Upper lobe of left lung (tissue), 4 donors: ENCODE measurements at regions not wholly inside any gene's neighbourhood (a gene's known extent, or its start where the extent isn't known, plus 50 kb on each side); places are given as distances from the start of the nearest gene placed in this dataset.

Source experiments
- POLR2A ChIP-seq, 4 donors: fragments of 450-650 bp; IDR thresholded peaks; one replicate each; pipeline ENCODE4 v1.5.1; 2016 to 2017; ENCODE audit warnings: antibody characterized with exemption in 4 of 4, mild to moderate bottlenecking in 2 of 4
- TF ChIP-seq, protein P1 (sequence below), 6 experiments: fragments of 450-650 bp in 4 of 6; fragments of 200-600 bp in 2 of 6; sonication (generic) in 2 of 6; IDR thresholded peaks; one replicate each; pipeline ENCODE4 v1.5.1; 2016 to 2019; ENCODE audit warnings: antibody characterized with exemption in 6 of 6

DNA sequence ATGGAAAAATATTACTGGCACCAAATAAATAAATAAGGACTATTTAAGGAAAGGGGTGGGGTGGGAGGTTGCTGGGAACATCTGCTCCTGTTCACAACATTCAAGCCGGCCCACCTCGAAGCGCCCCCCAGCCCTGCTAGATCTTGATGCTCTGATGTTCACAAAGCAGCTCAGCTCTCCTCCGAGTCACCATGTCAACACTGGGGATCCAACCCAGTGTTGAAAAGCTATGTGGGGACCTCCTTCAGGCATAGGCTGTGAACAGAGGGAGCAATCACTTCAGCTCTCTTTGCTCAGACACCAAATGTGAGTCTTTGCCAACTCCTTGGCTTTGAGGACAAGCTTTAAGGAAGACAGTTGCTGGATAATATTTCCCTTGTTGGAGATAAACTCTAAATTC lies 176.8 kb upstream of the NT5E start:
- TF ChIP-seq, protein P1, sequence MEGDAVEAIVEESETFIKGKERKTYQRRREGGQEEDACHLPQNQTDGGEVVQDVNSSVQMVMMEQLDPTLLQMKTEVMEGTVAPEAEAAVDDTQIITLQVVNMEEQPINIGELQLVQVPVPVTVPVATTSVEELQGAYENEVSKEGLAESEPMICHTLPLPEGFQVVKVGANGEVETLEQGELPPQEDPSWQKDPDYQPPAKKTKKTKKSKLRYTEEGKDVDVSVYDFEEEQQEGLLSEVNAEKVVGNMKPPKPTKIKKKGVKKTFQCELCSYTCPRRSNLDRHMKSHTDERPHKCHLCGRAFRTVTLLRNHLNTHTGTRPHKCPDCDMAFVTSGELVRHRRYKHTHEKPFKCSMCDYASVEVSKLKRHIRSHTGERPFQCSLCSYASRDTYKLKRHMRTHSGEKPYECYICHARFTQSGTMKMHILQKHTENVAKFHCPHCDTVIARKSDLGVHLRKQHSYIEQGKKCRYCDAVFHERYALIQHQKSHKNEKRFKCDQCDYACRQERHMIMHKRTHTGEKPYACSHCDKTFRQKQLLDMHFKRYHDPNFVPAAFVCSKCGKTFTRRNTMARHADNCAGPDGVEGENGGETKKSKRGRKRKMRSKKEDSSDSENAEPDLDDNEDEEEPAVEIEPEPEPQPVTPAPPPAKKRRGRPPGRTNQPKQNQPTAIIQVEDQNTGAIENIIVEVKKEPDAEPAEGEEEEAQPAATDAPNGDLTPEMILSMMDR (IDR thresholded peaks at IDR 0.05): no peak
- no peak for TF ChIP-seq POLR2A (IDR thresholded peaks at IDR 0.05)
